HepG2 (cell line): ENCODE measurements at regions not wholly inside any gene's neighbourhood (a gene's known extent, or its start where the extent isn't known, plus 50 kb on each side); places are given as distances from the start of the nearest gene placed in this dataset.

Experiments used
- CTCF ChIP-seq: sonication (generic); formaldehyde crosslinking; IDR thresholded peaks from 2 replicates; pipeline ENCODE4 v1.5.0; 2020; ENCODE audit warnings: mild to moderate bottlenecking, missing genetic modification reagents, moderate library complexity
- EZH2 ChIP-seq: conservative IDR thresholded peaks from 2 replicates; pipeline ENCODE4 v1.6.1; 2012; ENCODE audit warnings: mild to moderate bottlenecking, low read depth, low read length, moderate library complexity
- NFAT5 ChIP-seq: sonication (generic); formaldehyde crosslinking; IDR thresholded peaks from 2 replicates; pipeline ENCODE4 v1.4.0; 2020; ENCODE audit warnings: missing genetic modification reagents
- NFRKB ChIP-seq: fragments of 450-650 bp; IDR thresholded peaks from 2 replicates; pipeline ENCODE4 v1.6.1; 2017
- SIN3A ChIP-seq: IDR thresholded peaks from 2 replicates; pipeline ENCODE4 v1.6.1; 2011; ENCODE audit warnings: low read depth, mild to moderate bottlenecking, control low read depth, low read length, borderline replicate concordance
- ZNF281 ChIP-seq: sonication (generic); formaldehyde crosslinking; IDR thresholded peaks from 2 replicates; pipeline ENCODE4 v1.4.0; 2020; ENCODE audit warnings: missing genetic modification reagents, borderline replicate concordance
- ZNF512 ChIP-seq: sonication (generic); formaldehyde crosslinking; IDR thresholded peaks from 2 replicates; pipeline ENCODE4 v1.4.0; 2020; ENCODE audit warnings: mild to moderate bottlenecking, missing genetic modification reagents

GRCh38 chr4:163736876-163737275 lies 242.4 kb downstream of the TMA16 start:
- TF ChIP-seq NFRKB (no peak), ZNF512 (CRISPR knock-in tag) (no peak), EZH2 (no peak), ZNF281 (no peak), SIN3A (no peak), NFAT5 (CRISPR knock-in tag) (no peak), CTCF (CRISPR knock-in tag) (no peak)
